ENCODE measurements at regions not wholly inside any gene's neighbourhood (a gene's known extent, or its start where the extent isn't known, plus 50 kb on each side); places are given as distances from the start of the nearest gene placed in this dataset.
"Not testable (repeated sequence)": the region's sequence is repeated elsewhere in the genome, so short reads cannot be mapped to it uniquely, and the experiment has no call there.

DNA sequence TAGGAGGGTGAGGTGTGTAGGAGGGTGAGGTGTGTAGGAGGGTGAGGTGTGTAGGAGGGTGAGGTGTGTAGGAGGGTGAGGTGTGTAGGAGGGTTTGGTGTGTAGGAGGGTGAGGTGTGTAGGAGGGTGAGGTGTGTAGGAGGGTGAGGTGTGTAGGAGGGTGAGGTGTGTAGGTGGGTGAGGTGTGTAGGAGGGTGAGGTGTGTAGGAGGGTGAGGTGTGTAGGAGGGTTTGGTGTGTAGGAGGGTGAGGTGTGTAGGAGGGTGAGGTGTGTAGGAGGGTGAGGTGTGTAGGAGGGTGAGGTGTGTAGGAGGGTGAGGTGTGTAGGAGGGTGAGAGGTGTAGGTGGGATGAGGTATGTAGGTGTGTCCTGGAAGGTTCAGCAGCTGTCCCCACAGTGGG lies 144.7 kb downstream of the DLL1 start:
- Mint-ChIP-seq H3K4me3 (peak overlapping the region in 2 of 7 donors; percentile 88 to 89), H3K27ac (peak overlapping the region in 7 of 8 donors; percentile 51 to 98 (median 96)), H3K4me1 (peaks cover 51 to 57% (median 53%) of the 10 kb centered on the region in 3 donors)
- H3K27me3 ChIP-seq (ENCODE audit: insufficient read depth, low read length, poor library complexity, severe bottlenecking); H3K9me3 ChIP-seq (ENCODE audit: low read length); POLR2A ChIA-PET; CTCF ChIA-PET; H3K9me3 Mint-ChIP-seq; H3K27ac ChIP-seq (ENCODE audit: low read depth, low read length); H3K4me3 ChIP-seq (ENCODE audit: low read length); H3K36me3 Mint-ChIP-seq; H3K27me3 Mint-ChIP-seq; H3K36me3 ChIP-seq (ENCODE audit: insufficient read depth, low read length): not testable (repeated sequence)
- DNase-seq, result peak in 1 of 5 donors; percentile 44
- peaks cover 44% of the 10 kb centered on the region for H3K4me1 ChIP-seq (ENCODE audit: insufficient read depth, low read length)

DNA sequence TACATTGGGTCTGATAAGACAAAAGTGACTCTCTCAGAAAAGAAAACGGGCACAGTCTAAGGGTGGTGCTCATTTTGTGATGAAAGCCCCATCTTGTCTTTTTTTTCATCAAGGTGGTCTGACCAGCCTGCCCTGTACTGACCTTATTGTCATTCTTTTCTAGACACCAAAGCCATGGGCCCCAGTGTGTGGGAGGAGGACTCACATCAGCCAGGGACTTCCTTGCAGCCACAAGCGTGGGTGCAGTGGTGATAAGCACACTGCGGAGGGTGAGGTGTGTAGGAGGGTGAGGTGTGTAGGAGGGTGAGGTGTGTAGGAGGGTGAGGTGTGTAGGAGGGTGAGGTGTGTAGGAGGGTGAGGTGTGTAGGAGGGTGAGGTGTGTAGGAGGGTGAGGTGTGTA lies 145.2 kb downstream of the DLL1 start:
- H3K27ac ChIP-seq (ENCODE audit: low read depth, low read length), result not testable (repeated sequence)
- H3K4me1 Mint-ChIP-seq, result peaks cover 50 to 57% (median 53%) of the 10 kb centered on the region in 3 donors

DNA sequence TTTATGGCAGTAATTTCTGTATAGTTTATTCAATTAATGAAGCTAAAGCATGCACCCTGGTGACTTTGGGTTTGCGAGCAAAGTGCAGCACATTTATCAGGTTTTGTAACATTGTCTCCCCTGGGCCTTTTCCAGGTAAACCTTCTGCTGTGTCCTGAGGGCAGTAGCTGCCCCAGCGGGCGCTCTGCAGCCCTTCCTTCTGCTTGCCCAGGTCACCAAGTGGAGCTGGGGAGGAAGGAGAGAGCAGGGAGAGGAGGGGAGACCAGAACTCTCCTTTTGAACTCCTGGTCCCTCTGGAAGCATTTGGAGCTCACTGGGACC lies 145.6 kb downstream of the DLL1 start:
- H3K36me3 Mint-ChIP-seq, result peaks cover 0 to 7% (median 0%) of the 10 kb centered on the region in 3 donors
- no peak for DNase-seq
- H3K36me3 ChIP-seq (ENCODE audit: insufficient read depth, low read length), result no peaks in the 10 kb centered on the region
- H3K27me3 ChIP-seq (ENCODE audit: insufficient read depth, low read length, poor library complexity, severe bottlenecking), result no peaks in the 10 kb centered on the region
- peaks cover 50 to 57% (median 53%) of the 10 kb centered on the region in 3 donors for H3K4me1 Mint-ChIP-seq
- H3K27me3 Mint-ChIP-seq, result no peaks in the 10 kb centered on the region
- peaks cover 0 to 8% (median 3%) of the 10 kb centered on the region in 5 donors for H3K9me3 Mint-ChIP-seq
- ChIA-PET POLR2A (no interaction called here), CTCF (no interaction called here)
- H3K27ac ChIP-seq (ENCODE audit: low read depth, low read length), result no peak overlapping the region
- peaks cover 44% of the 10 kb centered on the region for H3K4me1 ChIP-seq (ENCODE audit: insufficient read depth, low read length)
- peak overlapping the region in 4 of 8 donors; percentile 43 to 83 (median 76) for H3K27ac Mint-ChIP-seq
- no peaks in the 10 kb centered on the region for H3K9me3 ChIP-seq (ENCODE audit: low read length)
- peak overlapping the region in 2 of 7 donors; percentile 41 to 51 for H3K4me3 Mint-ChIP-seq
- no peak overlapping the region for H3K4me3 ChIP-seq (ENCODE audit: low read length)

More for the DNA sequence above, 145.2 kb downstream of the DLL1 start:
- POLR2A ChIA-PET; CTCF ChIA-PET; H3K36me3 ChIP-seq (ENCODE audit: insufficient read depth, low read length); H3K4me3 ChIP-seq (ENCODE audit: low read length); H3K27me3 Mint-ChIP-seq; H3K36me3 Mint-ChIP-seq; H3K9me3 Mint-ChIP-seq; H3K27me3 ChIP-seq (ENCODE audit: insufficient read depth, low read length, poor library complexity, severe bottlenecking); H3K9me3 ChIP-seq (ENCODE audit: low read length): not testable (repeated sequence)
- H3K4me1 ChIP-seq (ENCODE audit: insufficient read depth, low read length), result peaks cover 44% of the 10 kb centered on the region
- peak overlapping the region in 4 of 7 donors; percentile 5 to 51 (median 26) for H3K4me3 Mint-ChIP-seq
- DNase-seq, result peak in 1 of 5 donors; percentile 41
- H3K27ac Mint-ChIP-seq, result peak overlapping the region in 7 of 8 donors; percentile 8 to 89 (median 76)

DNA sequence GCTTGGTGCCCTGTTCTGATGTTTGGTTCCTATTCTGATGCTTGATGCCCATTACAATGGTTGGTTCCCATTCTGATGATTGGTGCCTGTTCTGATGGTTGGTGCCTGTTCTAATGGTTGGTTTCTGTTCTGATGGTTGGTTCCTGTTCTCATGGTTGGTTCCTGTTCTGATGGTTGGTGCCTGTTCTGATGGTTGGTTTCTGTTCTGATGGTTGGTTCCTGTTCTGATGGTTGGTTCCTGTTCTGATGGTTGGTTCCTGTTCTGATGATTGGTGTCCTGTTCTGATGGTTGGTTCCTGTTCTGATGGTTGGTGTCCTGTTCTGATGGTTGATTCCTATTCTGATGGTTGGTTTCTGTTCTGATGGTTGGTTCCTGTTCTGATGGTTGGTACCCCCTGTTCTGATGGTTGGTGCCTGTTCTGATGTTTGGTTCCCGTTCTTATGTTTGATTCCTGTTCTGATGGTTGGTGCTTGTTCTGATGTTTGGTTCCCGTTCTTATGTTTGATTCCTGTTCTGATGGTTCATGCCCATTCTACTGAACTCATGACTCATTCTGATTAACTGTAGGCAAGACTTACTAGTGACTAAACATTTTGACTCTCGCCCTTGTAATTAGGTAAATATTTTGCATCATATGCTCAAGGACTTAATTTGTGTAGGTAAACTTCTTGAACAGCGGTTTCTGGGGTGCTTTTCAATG lies 146.2 kb downstream of the DLL1 start:
- H3K9me3 ChIP-seq (ENCODE audit: low read length), result no peaks in the 10 kb centered on the region
- no peak overlapping the region for H3K27ac ChIP-seq (ENCODE audit: low read depth, low read length)
- Mint-ChIP-seq H3K27ac (peak overlapping the region in 5 of 8 donors; percentile 6 to 81 (median 73)), H3K27me3 (no peaks in the 10 kb centered on the region), H3K36me3 (peaks cover 0 to 7% (median 0%) of the 10 kb centered on the region in 3 donors), H3K4me3 (peak overlapping the region in 2 of 7 donors; percentile 13 to 31), H3K4me1 (peaks cover 50 to 53% (median 51%) of the 10 kb centered on the region in 3 donors), H3K9me3 (peaks cover 0 to 8% (median 3%) of the 10 kb centered on the region in 5 donors)
- ChIA-PET CTCF (no interaction called here), POLR2A (no interaction called here)
- DNase-seq, result no peak
- H3K4me1 ChIP-seq (ENCODE audit: insufficient read depth, low read length), result peaks cover 44% of the 10 kb centered on the region
- H3K27me3 ChIP-seq (ENCODE audit: insufficient read depth, low read length, poor library complexity, severe bottlenecking), result no peaks in the 10 kb centered on the region
- H3K36me3 ChIP-seq (ENCODE audit: insufficient read depth, low read length), result no peaks in the 10 kb centered on the region
- H3K4me3 ChIP-seq (ENCODE audit: low read length), result no peak overlapping the region

DNA sequence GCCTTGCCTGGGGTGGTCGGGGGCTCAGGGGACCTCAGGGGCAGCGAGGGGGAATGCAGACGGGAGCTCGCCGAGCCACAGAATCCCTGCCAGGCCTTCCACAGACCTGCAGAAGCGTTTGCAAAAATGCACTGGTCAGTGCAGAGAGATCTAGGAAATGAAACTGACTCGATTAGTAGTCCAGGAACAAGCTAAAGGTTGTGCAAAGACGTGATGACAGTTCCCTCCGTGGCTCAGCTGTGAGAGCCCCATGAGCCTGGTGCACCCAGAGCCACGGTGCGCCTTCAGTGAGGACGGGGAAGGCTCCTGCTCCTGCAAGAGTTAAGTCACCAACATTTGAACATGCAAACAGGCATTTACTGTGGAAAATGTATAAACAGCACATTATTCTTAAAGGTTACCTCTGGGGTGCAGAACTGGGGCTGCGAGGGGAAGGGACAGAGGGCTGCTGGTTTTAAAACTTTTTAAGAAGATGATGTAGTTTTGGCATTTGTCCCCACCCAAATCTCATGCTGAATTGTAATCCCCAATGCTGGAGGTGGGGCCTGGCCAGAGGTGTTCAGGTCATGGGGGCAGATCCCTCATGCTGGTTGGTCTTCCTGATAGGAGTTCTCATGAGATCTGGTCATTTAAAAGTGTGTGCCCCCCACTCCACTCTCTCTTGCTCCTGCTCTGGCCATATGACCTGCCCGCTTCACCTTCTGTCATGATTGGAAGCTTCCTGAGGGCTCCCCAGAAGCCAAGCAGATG lies 147.3 kb downstream of the DLL1 start:
- Histone ChIP-seq H3K4me3 (ENCODE audit: low read length) (no peak overlapping the region), H3K9me3 (ENCODE audit: low read length) (no peaks in the 10 kb centered on the region), H3K27ac (ENCODE audit: low read depth, low read length) (no peak overlapping the region), H3K27me3 (ENCODE audit: insufficient read depth, low read length, poor library complexity, severe bottlenecking) (no peaks in the 10 kb centered on the region), H3K36me3 (ENCODE audit: insufficient read depth, low read length) (no peaks in the 10 kb centered on the region), H3K4me1 (ENCODE audit: insufficient read depth, low read length) (peaks cover 37% of the 10 kb centered on the region)
- POLR2A ChIA-PET, result no interaction called here
- Mint-ChIP-seq H3K27me3 (no peaks in the 10 kb centered on the region), H3K36me3 (peaks cover 0 to 7% (median 0%) of the 10 kb centered on the region in 3 donors), H3K4me3 (peak overlapping the region in 2 of 7 donors; percentile 28 to 48), H3K9me3 (peaks cover 0 to 8% (median 3%) of the 10 kb centered on the region in 5 donors), H3K4me1 (peaks cover 38 to 41% (median 39%) of the 10 kb centered on the region in 3 donors), H3K27ac (no peak overlapping the region)
- DNase-seq, result no peak
- CTCF ChIA-PET, result no interaction called here

DNA sequence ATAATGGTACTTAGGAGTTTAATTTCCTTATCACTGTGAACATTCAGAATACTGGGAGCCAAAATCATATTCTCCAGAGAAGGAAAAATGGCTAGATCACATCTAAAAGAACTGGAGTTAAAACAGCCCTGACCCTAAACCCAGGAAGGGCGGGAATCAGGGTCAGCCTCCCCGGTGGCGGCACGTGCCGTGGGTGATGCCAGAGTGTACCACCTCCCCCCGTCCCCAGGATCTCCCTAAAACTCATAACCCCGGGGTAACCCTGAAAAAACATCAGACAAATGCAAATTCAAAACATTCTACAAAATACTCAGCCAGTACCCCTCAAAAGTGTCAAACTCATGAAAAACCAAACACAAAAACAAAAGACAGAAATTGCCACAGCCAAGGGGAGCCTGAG lies 148.3 kb downstream of the DLL1 start:
- H3K4me3 Mint-ChIP-seq, result no peak overlapping the region
- H3K27ac Mint-ChIP-seq, result no peak overlapping the region
- no peaks in the 10 kb centered on the region for H3K9me3 ChIP-seq (ENCODE audit: low read length)
- H3K4me1 ChIP-seq (ENCODE audit: insufficient read depth, low read length), result peaks cover 27% of the 10 kb centered on the region
- H3K4me1 Mint-ChIP-seq, result peaks cover 29 to 31% (median 29%) of the 10 kb centered on the region in 3 donors
- DNase-seq, result no peak
- CTCF ChIA-PET, result no interaction called here
- H3K36me3 Mint-ChIP-seq, result peaks cover 0 to 7% (median 0%) of the 10 kb centered on the region in 3 donors
- no peaks in the 10 kb centered on the region for H3K36me3 ChIP-seq (ENCODE audit: insufficient read depth, low read length)
- H3K9me3 Mint-ChIP-seq, result peaks cover 0 to 8% (median 3%) of the 10 kb centered on the region in 5 donors
- H3K27me3 Mint-ChIP-seq, result no peaks in the 10 kb centered on the region
- H3K4me3 ChIP-seq (ENCODE audit: low read length), result no peak overlapping the region
- POLR2A ChIA-PET, result no interaction called here
- H3K27me3 ChIP-seq (ENCODE audit: insufficient read depth, low read length, poor library complexity, severe bottlenecking), result no peaks in the 10 kb centered on the region
- no peak overlapping the region for H3K27ac ChIP-seq (ENCODE audit: low read depth, low read length)

DNA sequence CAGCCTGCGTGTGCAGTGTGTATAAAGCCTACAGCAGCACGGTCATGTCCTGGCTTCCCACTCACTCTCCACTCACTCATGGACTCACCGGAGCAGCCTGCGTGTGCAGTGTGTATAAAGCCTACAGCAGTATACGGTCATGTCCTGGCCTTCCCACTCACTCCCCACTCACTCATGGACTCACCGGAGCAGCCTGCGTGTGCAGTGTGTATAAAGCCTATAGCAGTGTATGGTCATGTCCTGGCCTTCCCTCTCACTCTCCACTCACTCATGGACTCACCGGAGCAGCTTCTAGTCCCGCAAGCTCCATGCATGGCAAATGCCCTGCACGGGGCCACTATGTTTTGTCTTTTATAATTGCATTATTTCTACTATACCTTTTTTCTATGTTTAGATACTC lies 149.8 kb downstream of the DLL1 start:
- peaks cover 18% of the 10 kb centered on the region for H3K4me1 ChIP-seq (ENCODE audit: insufficient read depth, low read length)
- H3K9me3 Mint-ChIP-seq; H3K9me3 ChIP-seq (ENCODE audit: low read length); H3K27me3 ChIP-seq (ENCODE audit: insufficient read depth, low read length, poor library complexity, severe bottlenecking); DNase-seq; POLR2A ChIA-PET; H3K27me3 Mint-ChIP-seq; H3K4me3 Mint-ChIP-seq; H3K36me3 Mint-ChIP-seq; H3K36me3 ChIP-seq (ENCODE audit: insufficient read depth, low read length); H3K4me3 ChIP-seq (ENCODE audit: low read length); H3K27ac Mint-ChIP-seq; H3K27ac ChIP-seq (ENCODE audit: low read depth, low read length); CTCF ChIA-PET: not testable (repeated sequence)
- peaks cover 16 to 17% (median 17%) of the 10 kb centered on the region in 3 donors for H3K4me1 Mint-ChIP-seq

DNA sequence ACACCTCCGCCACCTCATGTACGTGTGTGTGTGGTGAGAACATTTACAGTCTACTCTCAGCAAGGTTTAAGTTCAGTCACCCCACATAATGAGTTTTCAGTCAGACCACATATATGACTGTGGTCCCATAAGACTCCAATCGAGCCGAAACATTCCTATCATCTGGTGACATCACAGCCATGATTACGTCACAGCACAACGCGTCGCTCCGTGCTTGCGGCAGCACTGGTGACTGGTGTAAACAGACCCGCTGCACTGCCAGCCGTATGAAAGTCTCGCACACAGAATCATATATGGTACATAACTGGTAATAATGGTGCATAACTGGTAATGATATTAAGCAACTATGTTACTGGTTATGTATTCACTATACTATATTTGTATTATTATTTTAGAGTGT lies 150.7 kb downstream of the DLL1 start:
- CTCF ChIA-PET, result no interaction called here
- DNase-seq, result peak in 1 of 5 donors; percentile 31
- H3K4me3 Mint-ChIP-seq, result no peak overlapping the region
- Histone ChIP-seq H3K4me3 (ENCODE audit: low read length) (no peak overlapping the region), H3K27ac (ENCODE audit: low read depth, low read length) (no peak overlapping the region), H3K27me3 (ENCODE audit: insufficient read depth, low read length, poor library complexity, severe bottlenecking) (no peaks in the 10 kb centered on the region), H3K36me3 (ENCODE audit: insufficient read depth, low read length) (no peaks in the 10 kb centered on the region), H3K9me3 (ENCODE audit: low read length) (no peaks in the 10 kb centered on the region), H3K4me1 (ENCODE audit: insufficient read depth, low read length) (peaks cover 9% of the 10 kb centered on the region)
- H3K27ac Mint-ChIP-seq, result no peak overlapping the region
- peaks cover 0 to 8% (median 3%) of the 10 kb centered on the region in 5 donors for H3K9me3 Mint-ChIP-seq
- H3K4me1 Mint-ChIP-seq, result peaks cover 9 to 10% (median 9%) of the 10 kb centered on the region in 3 donors
- peaks cover 0 to 2% of the 10 kb centered on the region in 2 donors for H3K27me3 Mint-ChIP-seq
- peaks cover 0 to 7% (median 0%) of the 10 kb centered on the region in 3 donors for H3K36me3 Mint-ChIP-seq
- POLR2A ChIA-PET, result no interaction called here

Data from CD8-positive, alpha-beta memory T cell (primary cell).